Keratinocyte (primary cell): ENCODE measurements at regions not wholly inside any gene's neighbourhood (a gene's known extent, or its start where the extent isn't known, plus 50 kb on each side); places are given as distances from the start of the nearest gene placed in this dataset.

Source experiments
- CTCF ChIP-seq, 3 experiments: IDR thresholded peaks in 1 of 3; conservative IDR thresholded peaks in 1 of 3; optimal IDR thresholded peaks in 1 of 3; 2 replicates in 2 of 3; 3 replicates in 1 of 3; pipeline versions ENCODE3 to v1.5.1; 2011; ENCODE audit warnings: low read length in 3 of 3, mild to moderate bottlenecking in 3 of 3, moderate library complexity in 2 of 3, control low read depth in 1 of 3, inconsistent platforms in 1 of 3; ENCODE audit not compliant: insufficient read depth in 2 of 3; ENCODE audit errors: extremely low read depth in 1 of 3
- EZH2 ChIP-seq: IDR thresholded peaks from one replicate; pipeline ENCODE4 v1.6.1; 2012; ENCODE audit warnings: inconsistent platforms, mild to moderate bottlenecking, low read length, moderate library complexity

- TF ChIP-seq CTCF (optimal IDR thresholded peaks at IDR 0.05 in 1 of 3, IDR thresholded peaks at IDR 0.05 in 1 of 3, conservative IDR thresholded peaks at IDR 0.05 in 1 of 3; ENCODE audit: extremely low read depth in 1 of 3, insufficient read depth in 2 of 3, low read length in 3 of 3), result no peak
- no peak for TF ChIP-seq EZH2
These were observed 55.2 kb upstream of the HGFAC start for GRCh38 chr4:3386526-3386925.
